ENCODE measurements at regions not wholly inside any gene's neighbourhood (a gene's known extent, or its start where the extent isn't known, plus 50 kb on each side); places are given as distances from the start of the nearest gene placed in this dataset.

DNA sequence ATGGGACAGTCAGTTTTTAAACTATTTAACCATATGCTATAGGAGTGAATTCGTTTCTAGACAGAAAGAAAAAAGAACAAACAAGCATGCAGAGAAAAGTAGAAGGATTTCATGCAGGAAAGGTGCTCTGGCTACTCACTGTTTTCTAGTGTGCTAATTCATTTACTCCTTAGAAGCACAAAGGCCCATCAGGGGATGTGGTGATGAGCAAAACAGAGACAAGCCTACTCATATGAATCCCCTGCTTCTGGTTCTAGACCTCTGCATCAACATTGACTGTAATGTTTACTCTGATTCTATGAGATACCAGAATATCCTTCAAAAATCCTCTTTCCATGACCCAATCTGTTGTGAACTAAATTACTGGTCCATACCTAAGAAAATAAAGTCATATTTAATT lies 801.9 kb downstream of the PLOD2 start:
- Histone ChIP-seq H3K27me3 (ENCODE audit: control insufficient read depth, insufficient read depth, low read length, poor library complexity, severe bottlenecking) (no peaks in the 10 kb centered on the region), H3K27ac (ENCODE audit: low read depth, low read length) (no peak overlapping the region), H3K36me3 (ENCODE audit: control insufficient read depth, insufficient read depth, low read length) (no peaks in the 10 kb centered on the region), H3K4me1 (ENCODE audit: control insufficient read depth, insufficient read depth, low read length) (no peaks in the 10 kb centered on the region), H3K9me3 (ENCODE audit: control insufficient read depth, low read length) (peaks cover 50% of the 10 kb centered on the region), H3K9ac (ENCODE audit: extremely low read depth, low read length, poor library complexity, severe bottlenecking) (no peak overlapping the region), H3K4me3 (ENCODE audit: low read length) (no peak overlapping the region)
- Mint-ChIP-seq H3K27ac (no peak overlapping the region), H3K4me1 (no peaks in the 10 kb centered on the region), H3K9me3 (peaks cover 36% of the 10 kb centered on the region), H3K4me3 (no peak overlapping the region), H3K36me3 (ENCODE audit: low read depth) (peaks cover 22% of the 10 kb centered on the region), H3K27me3 (ENCODE audit: insufficient read depth) (no peaks in the 10 kb centered on the region)
- no peak for DNase-seq
- 80 to 82% methylated on average over 1 of the region's 1 CpG for WGBS, 2 experiments (ENCODE audit: insufficient coverage in 1 of 2, insufficient read length in 1 of 2)
- TF ChIP-seq, protein P1, sequence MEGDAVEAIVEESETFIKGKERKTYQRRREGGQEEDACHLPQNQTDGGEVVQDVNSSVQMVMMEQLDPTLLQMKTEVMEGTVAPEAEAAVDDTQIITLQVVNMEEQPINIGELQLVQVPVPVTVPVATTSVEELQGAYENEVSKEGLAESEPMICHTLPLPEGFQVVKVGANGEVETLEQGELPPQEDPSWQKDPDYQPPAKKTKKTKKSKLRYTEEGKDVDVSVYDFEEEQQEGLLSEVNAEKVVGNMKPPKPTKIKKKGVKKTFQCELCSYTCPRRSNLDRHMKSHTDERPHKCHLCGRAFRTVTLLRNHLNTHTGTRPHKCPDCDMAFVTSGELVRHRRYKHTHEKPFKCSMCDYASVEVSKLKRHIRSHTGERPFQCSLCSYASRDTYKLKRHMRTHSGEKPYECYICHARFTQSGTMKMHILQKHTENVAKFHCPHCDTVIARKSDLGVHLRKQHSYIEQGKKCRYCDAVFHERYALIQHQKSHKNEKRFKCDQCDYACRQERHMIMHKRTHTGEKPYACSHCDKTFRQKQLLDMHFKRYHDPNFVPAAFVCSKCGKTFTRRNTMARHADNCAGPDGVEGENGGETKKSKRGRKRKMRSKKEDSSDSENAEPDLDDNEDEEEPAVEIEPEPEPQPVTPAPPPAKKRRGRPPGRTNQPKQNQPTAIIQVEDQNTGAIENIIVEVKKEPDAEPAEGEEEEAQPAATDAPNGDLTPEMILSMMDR (conservative IDR thresholded peaks at IDR 0.05): no peak

DNA sequence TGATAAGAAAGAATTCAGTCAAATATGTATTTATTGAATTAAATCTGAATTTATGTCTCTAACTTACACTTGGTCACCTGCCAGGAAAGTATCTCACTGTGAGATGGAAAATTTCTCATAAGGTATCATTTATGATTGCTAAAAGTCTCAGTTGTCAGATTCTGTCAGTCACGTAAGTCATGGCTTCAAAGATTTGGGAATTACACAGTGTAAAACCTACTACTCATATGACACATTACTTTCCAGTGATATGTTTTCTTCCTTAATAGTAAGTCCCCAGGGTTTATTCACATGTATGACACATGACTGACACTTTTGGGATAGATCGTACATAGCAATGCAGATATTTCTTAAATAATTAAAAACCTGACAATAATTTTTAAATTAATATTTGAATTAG lies 792.2 kb downstream of the PLOD2 start:
- Histone ChIP-seq H3K27ac (ENCODE audit: low read depth, low read length) (no peak overlapping the region), H3K9me3 (ENCODE audit: control insufficient read depth, low read length) (no peaks in the 10 kb centered on the region)
- H3K27ac Mint-ChIP-seq: no peak overlapping the region

DNA sequence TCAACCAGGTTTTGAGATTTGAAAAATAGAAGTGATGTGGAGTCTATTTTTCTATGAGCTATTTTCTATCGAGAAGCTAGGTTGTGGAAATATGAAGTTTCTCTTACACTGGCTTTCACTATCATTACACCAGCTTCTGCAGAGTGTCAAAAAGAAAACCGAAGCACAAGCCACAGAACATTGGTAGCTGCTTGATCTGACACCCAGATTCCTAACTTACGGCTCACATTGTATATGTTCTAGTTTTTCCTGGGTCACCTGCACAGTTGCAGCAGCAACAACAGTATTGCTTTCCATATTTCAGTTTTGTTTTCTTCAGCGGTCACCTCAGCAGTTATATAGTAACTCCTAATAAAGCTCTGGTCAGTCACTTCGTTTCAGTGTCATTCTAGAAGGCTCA lies 790.1 kb downstream of the PLOD2 start:
- H3K36me3 ChIP-seq (ENCODE audit: control insufficient read depth, insufficient read depth, low read length): no peaks in the 10 kb centered on the region
- Mint-ChIP-seq H3K36me3 (ENCODE audit: low read depth) (no peaks in the 10 kb centered on the region), H3K4me1 (peaks cover 8% of the 10 kb centered on the region), H3K9me3 (no peaks in the 10 kb centered on the region), H3K27ac (no peak overlapping the region), H3K27me3 (ENCODE audit: insufficient read depth) (no peaks in the 10 kb centered on the region), H3K4me3 (no peak overlapping the region)
- H3K4me3 ChIP-seq (ENCODE audit: low read length): no peak overlapping the region
- H3K27ac ChIP-seq (ENCODE audit: low read depth, low read length): no peak overlapping the region
- H3K4me1 ChIP-seq (ENCODE audit: control insufficient read depth, insufficient read depth, low read length): no peaks in the 10 kb centered on the region
- no peaks in the 10 kb centered on the region for H3K27me3 ChIP-seq (ENCODE audit: control insufficient read depth, insufficient read depth, low read length, poor library complexity, severe bottlenecking)
- H3K9me3 ChIP-seq (ENCODE audit: control insufficient read depth, low read length): no peaks in the 10 kb centered on the region
- no peak overlapping the region for H3K9ac ChIP-seq (ENCODE audit: extremely low read depth, low read length, poor library complexity, severe bottlenecking)
- no peak for DNase-seq
- TF ChIP-seq, protein P1 (conservative IDR thresholded peaks at IDR 0.05): no peak
- 91 to 97% methylated on average over 4 to 5 of the region's 5 CpGs for WGBS, 2 experiments (ENCODE audit: insufficient coverage in 1 of 2, insufficient read length in 1 of 2)

More for the DNA sequence above, 792.2 kb downstream of the PLOD2 start:
- Histone ChIP-seq H3K4me1 (ENCODE audit: control insufficient read depth, insufficient read depth, low read length) (no peaks in the 10 kb centered on the region), H3K9ac (ENCODE audit: extremely low read depth, low read length, poor library complexity, severe bottlenecking) (no peak overlapping the region), H3K4me3 (ENCODE audit: low read length) (no peak overlapping the region), H3K36me3 (ENCODE audit: control insufficient read depth, insufficient read depth, low read length) (no peaks in the 10 kb centered on the region), H3K27me3 (ENCODE audit: control insufficient read depth, insufficient read depth, low read length, poor library complexity, severe bottlenecking) (no peaks in the 10 kb centered on the region)
- TF ChIP-seq, protein P1 (conservative IDR thresholded peaks at IDR 0.05): no peak
- H3K4me1 Mint-ChIP-seq: peaks cover 8% of the 10 kb centered on the region
- no peaks in the 10 kb centered on the region for H3K9me3 Mint-ChIP-seq
- H3K27me3 Mint-ChIP-seq (ENCODE audit: insufficient read depth): no peaks in the 10 kb centered on the region
- WGBS, 2 experiments (ENCODE audit: insufficient coverage in 1 of 2, insufficient read length in 1 of 2): 93 to 100% methylated on average over 1 to 2 of the region's 2 CpGs
- no peaks in the 10 kb centered on the region for H3K36me3 Mint-ChIP-seq (ENCODE audit: low read depth)
- H3K4me3 Mint-ChIP-seq: no peak overlapping the region
- no peak for DNase-seq
